GM12891 (cell line): ENCODE measurements at regions not wholly inside any gene's neighbourhood (a gene's known extent, or its start where the extent isn't known, plus 50 kb on each side); places are given as distances from the start of the nearest gene placed in this dataset.

ENCODE experiments used
- PAX5 ChIP-seq: IDR thresholded peaks from 2 replicates; pipeline ENCODE4 v1.6.1; 2011; ENCODE audit warnings: low read length, moderate library complexity, mild to moderate bottlenecking; ENCODE audit not compliant: insufficient read depth, severe bottlenecking
- POLR2A ChIP-seq: IDR thresholded peaks from 2 replicates; pipeline ENCODE4 v1.6.1; 2011; ENCODE audit warnings: low read depth, low read length, control low read depth
- POLR2AphosphoS5 ChIP-seq: IDR thresholded peaks from 2 replicates; pipeline ENCODE4 v1.6.1; 2011; ENCODE audit warnings: low read depth, low read length, control low read depth
- TAF1 ChIP-seq: IDR thresholded peaks from 2 replicates; pipeline ENCODE4 v1.6.1; 2011; ENCODE audit warnings: low read depth, low read length, control low read depth

DNA sequence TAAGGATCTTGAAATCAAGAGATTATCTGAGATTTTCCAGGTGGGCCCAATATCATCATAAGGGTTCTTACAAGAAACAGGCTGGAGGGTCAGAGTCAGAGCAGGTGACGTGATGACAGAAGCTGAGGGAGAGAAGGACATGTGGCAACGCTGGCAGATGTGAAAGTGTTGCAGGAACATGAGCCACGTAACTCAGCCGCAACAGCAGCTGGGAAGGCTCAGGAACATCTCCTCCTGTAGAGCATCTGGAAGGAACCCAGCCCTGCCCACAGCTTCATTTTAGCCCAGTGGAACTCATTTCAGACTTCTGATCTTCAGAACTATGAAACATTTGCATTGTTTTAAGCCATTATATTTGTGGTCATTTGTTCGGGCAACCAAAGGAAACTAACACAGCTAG is 156.3 kb upstream of the VEGFC start:
- TF ChIP-seq POLR2AphosphoS5 (no peak), PAX5 (no peak), POLR2A (no peak), TAF1 (no peak)
